CD4-positive, CD25-positive, alpha-beta regulatory T cell (primary cell): ENCODE measurements at regions not wholly inside any gene's neighbourhood (a gene's known extent, or its start where the extent isn't known, plus 50 kb on each side); places are given as distances from the start of the nearest gene placed in this dataset.
"Not testable (repeated sequence)": the region's sequence is repeated elsewhere in the genome, so short reads cannot be mapped to it uniquely, and the experiment has no call there.

Source experiments
- ATAC-seq, 2 donors: fragments of 150-1000 bp; cut with Tn5 transposase; one replicate each; pipeline ENCODE4 v1.10.0; 2021; ENCODE audit warnings: low read depth in 2 of 2, moderate number of reproducible peaks in 2 of 2, moderate library complexity in 1 of 2
- DNase-seq, 3 donors: peaks; one replicate each; pipeline versions ENCODE4 v3.0.0 to v3.0.0-alpha.2; 2012 to 2022; ENCODE audit warnings: mixed read lengths in 1 of 3
- H3K27ac ChIP-seq: one replicate; pipeline ENCODE4 v1.7.0; 2013; ENCODE audit warnings: mild to moderate bottlenecking, low read length; ENCODE audit not compliant: insufficient read depth, poor library complexity, severe bottlenecking
- H3K27me3 ChIP-seq: one replicate; pipeline ENCODE4 v1.7.0; 2013; ENCODE audit warnings: low read length; ENCODE audit not compliant: control insufficient read depth, insufficient read depth
- H3K36me3 ChIP-seq: one replicate; pipeline ENCODE4 v1.7.0; 2013; ENCODE audit warnings: mild to moderate bottlenecking, low read length, moderate library complexity; ENCODE audit not compliant: control insufficient read depth, insufficient read depth
- H3K4me1 ChIP-seq: 2 replicates; pipeline ENCODE4 v1.7.0; 2013; ENCODE audit warnings: mild to moderate bottlenecking, low read length; ENCODE audit not compliant: insufficient read depth, control insufficient read depth, poor library complexity, severe bottlenecking
- H3K4me3 ChIP-seq: one replicate; pipeline ENCODE4 v1.7.0; 2013; ENCODE audit warnings: low read depth, mild to moderate bottlenecking, low read length, moderate library complexity
- H3K9me3 ChIP-seq, 2 experiments: 1 replicate in 1 of 2; 2 replicates in 1 of 2; pipeline ENCODE4 v1.7.0; 2013; ENCODE audit warnings: low read length in 2 of 2, mild to moderate bottlenecking in 1 of 2, moderate library complexity in 1 of 2; ENCODE audit not compliant: control insufficient read depth in 2 of 2
- H3K27ac Mint-ChIP-seq, 3 donors: one replicate each; pipeline ENCODE4 v1.8.0; 2020 to 2022; ENCODE audit warnings: mild to moderate bottlenecking in 3 of 3, mixed read lengths in 3 of 3, moderate library complexity in 2 of 3
- H3K27me3 Mint-ChIP-seq: one replicate; pipeline ENCODE4 v1.8.0; 2022; ENCODE audit warnings: mild to moderate bottlenecking, mixed read lengths
- H3K36me3 Mint-ChIP-seq: one replicate; pipeline ENCODE4 v1.8.0; 2020; ENCODE audit warnings: mixed read lengths
- H3K4me1 Mint-ChIP-seq, 4 donors: one replicate each; pipeline ENCODE4 v1.8.0; 2020 to 2022; ENCODE audit warnings: mixed read lengths in 4 of 4, mild to moderate bottlenecking in 1 of 4
- H3K4me3 Mint-ChIP-seq, 4 donors: one replicate each; pipeline ENCODE4 v1.8.0; 2020 to 2022; ENCODE audit warnings: mild to moderate bottlenecking in 4 of 4, mixed read lengths in 4 of 4, moderate library complexity in 3 of 4
- H3K9me3 Mint-ChIP-seq, 7 donors: one replicate each; pipeline ENCODE4 v1.8.0; 2020 to 2022; ENCODE audit warnings: mixed read lengths in 7 of 7, mild to moderate bottlenecking in 3 of 7, moderate library complexity in 2 of 7

DNA sequence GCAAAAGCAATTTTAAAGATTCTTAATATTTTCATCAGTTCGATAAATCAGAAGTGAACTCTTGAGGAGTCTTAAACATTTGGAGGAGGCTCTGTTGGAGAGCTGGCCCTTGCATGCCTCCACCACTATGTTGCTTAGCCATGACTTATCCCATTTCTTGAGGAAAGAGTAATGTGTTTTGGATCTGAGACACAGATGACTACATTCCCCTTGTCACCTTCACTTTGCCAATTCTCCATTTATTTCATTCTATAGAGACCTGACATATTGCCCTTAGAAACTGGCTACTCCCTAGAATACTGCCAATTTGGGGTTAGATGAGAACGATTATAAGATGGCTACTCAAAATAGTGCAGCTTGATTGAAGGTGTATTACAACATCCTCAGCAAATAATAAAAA is 157.4 kb upstream of the TMEM260 start:
- H3K27me3 Mint-ChIP-seq = no peaks in the 10 kb centered on the region
- no peaks in the 10 kb centered on the region for H3K9me3 Mint-ChIP-seq
- no peaks in the 10 kb centered on the region for H3K36me3 ChIP-seq
- peak overlapping the region in 1 of 4 donors; percentile 12 for H3K4me3 Mint-ChIP-seq
- no peaks in the 10 kb centered on the region for H3K27me3 ChIP-seq
- no peak overlapping the region for H3K27ac Mint-ChIP-seq
- no peaks in the 10 kb centered on the region for H3K4me1 ChIP-seq
- no peak overlapping the region for H3K4me3 ChIP-seq
- H3K9me3 ChIP-seq = no peaks in the 10 kb centered on the region
- H3K36me3 Mint-ChIP-seq = no peaks in the 10 kb centered on the region
- no peaks in the 10 kb centered on the region for H3K4me1 Mint-ChIP-seq
- H3K27ac ChIP-seq = no peak overlapping the region
- DNase-seq = no peak
- ATAC-seq = no peak

DNA sequence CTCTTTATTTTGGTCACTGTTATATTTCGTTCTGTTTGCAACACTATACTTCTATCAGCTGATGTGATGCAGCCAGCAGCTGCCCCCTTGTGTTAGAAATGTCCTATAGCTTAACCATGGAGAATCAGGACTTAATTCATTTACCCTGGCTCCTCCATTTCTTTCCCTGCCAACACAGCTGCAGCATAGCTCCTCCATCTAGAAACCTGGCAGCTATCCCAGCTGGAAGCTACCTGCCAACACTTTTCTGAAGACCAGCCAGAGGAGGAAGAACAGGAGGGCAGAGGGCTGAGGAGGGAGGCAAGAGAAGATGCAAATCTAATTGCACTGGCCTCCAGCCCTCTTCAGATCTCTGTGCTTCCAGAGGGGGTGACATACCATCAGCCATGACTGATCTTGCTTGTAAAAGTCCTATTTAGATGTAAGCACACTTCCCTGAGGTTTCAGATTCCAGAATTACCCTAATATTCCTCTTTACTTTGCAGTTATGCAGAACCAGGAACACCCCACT is 156.8 kb upstream of the TMEM260 start:
- H3K27me3 Mint-ChIP-seq = no peaks in the 10 kb centered on the region
- H3K4me1 Mint-ChIP-seq = no peaks in the 10 kb centered on the region
- Histone ChIP-seq H3K4me1 (no peaks in the 10 kb centered on the region), H3K27me3 (no peaks in the 10 kb centered on the region), H3K27ac (no peak overlapping the region), H3K36me3 (no peaks in the 10 kb centered on the region), H3K4me3 (no peak overlapping the region), H3K9me3 (no peaks in the 10 kb centered on the region)
- peak overlapping the region in 1 of 4 donors; percentile 12 for H3K4me3 Mint-ChIP-seq
- H3K27ac Mint-ChIP-seq = peak overlapping the region in 1 of 3 donors; percentile 11
- no peak for ATAC-seq
- DNase-seq = peak in 2 of 3 donors; percentile 21 to 28
- no peaks in the 10 kb centered on the region for H3K36me3 Mint-ChIP-seq
- no peaks in the 10 kb centered on the region for H3K9me3 Mint-ChIP-seq

DNA sequence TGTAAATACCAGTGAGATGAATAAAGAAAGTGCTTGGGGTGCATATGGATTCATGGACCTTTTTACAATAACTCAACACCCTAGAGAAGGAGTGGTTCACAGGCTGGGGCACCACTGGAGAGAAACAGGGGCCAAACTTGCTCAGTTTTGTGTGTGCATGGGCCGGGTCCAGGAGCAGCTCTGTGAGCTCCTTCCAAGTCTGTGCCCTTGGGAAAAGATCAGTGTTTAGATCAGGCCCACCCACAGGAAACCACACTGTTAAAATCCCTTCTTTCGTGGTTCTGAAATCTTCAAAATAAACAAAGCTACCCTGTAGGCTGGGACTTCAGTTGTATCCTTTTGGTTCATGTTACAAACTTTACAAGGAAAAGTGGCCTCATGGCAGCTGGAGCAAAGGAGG is 156.1 kb upstream of the TMEM260 start:
- Mint-ChIP-seq H3K4me3 (no peak overlapping the region), H3K36me3 (no peaks in the 10 kb centered on the region), H3K27ac (no peak overlapping the region), H3K4me1 (no peaks in the 10 kb centered on the region), H3K9me3 (no peaks in the 10 kb centered on the region), H3K27me3 (no peaks in the 10 kb centered on the region)
- no peaks in the 10 kb centered on the region for H3K4me1 ChIP-seq
- ATAC-seq = no peak
- H3K27me3 ChIP-seq = no peaks in the 10 kb centered on the region
- H3K4me3 ChIP-seq = no peak overlapping the region
- H3K9me3 ChIP-seq = no peaks in the 10 kb centered on the region
- no peaks in the 10 kb centered on the region for H3K36me3 ChIP-seq
- H3K27ac ChIP-seq = no peak overlapping the region
- no peak for DNase-seq

DNA sequence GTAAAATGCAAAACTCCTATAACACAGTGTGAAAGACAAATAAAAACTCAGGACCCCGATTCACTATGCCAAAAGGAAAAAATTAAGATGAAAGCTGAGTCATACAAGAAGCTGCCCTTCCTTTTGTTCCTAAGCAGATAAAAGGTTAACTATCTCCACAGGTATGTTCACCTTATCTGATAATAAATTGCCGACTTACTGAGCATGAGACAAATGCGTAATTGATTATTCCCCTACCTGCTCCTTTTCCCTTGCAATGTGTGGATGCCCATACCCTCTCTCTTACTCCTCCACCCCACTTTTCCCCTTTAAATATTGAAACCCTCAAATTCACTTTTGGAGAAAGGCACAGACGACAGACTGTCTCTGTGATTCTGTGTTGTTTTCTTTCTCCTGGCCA is 148.6 kb upstream of the TMEM260 start:
- H3K27me3 Mint-ChIP-seq = no peaks in the 10 kb centered on the region
- ATAC-seq = no peak
- H3K9me3 Mint-ChIP-seq = peaks cover 0 to 2% (median 0%) of the 10 kb centered on the region in 7 donors
- H3K27ac Mint-ChIP-seq = no peak overlapping the region
- H3K4me1 Mint-ChIP-seq = no peaks in the 10 kb centered on the region
- H3K36me3 ChIP-seq = no peaks in the 10 kb centered on the region
- H3K4me1 ChIP-seq = no peaks in the 10 kb centered on the region
- H3K9me3 ChIP-seq = no peaks in the 10 kb centered on the region
- no peak overlapping the region for H3K27ac ChIP-seq
- DNase-seq = no peak
- H3K4me3 ChIP-seq = no peak overlapping the region
- H3K36me3 Mint-ChIP-seq = no peaks in the 10 kb centered on the region
- no peak overlapping the region for H3K4me3 Mint-ChIP-seq
- H3K27me3 ChIP-seq = no peaks in the 10 kb centered on the region

DNA sequence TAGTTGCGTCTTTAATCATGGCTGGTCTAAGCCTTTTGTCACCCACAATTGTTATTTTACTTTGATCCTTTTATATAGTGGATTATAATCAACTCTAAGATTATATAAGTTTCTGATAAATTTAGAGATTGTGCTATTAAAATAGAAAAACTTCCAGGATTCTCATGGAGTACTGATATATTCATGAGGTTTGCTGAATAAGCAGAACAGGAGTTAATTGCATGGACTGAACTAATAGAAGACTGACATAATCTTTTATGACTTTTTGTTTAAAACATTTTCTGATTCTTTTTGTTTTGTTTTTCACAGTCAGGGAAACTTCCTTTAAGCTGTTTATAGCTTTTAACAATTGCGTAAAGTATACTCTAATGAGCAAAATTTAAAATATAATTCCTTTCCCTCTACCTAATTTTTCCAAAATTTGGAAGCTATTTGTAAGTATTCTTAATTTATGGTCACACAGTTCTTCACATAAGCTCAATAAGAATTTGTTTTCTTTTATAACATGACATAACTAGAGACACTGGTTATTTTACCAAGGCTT is 129.9 kb upstream of the TMEM260 start:
- H3K27ac Mint-ChIP-seq = peak overlapping the region in 1 of 3 donors; percentile 38
- H3K36me3 Mint-ChIP-seq = no peaks in the 10 kb centered on the region
- no peak overlapping the region for H3K4me3 Mint-ChIP-seq
- H3K27me3 Mint-ChIP-seq = no peaks in the 10 kb centered on the region
- ATAC-seq (no peak), DNase-seq (no peak)
- no peaks in the 10 kb centered on the region for H3K36me3 ChIP-seq
- H3K4me1 Mint-ChIP-seq = peaks cover 0 to 2% (median 0%) of the 10 kb centered on the region in 4 donors
- H3K27me3 ChIP-seq = no peaks in the 10 kb centered on the region
- no peaks in the 10 kb centered on the region for H3K9me3 ChIP-seq
- H3K27ac ChIP-seq = no peak overlapping the region
- H3K4me1 ChIP-seq = no peaks in the 10 kb centered on the region
- H3K4me3 ChIP-seq = no peak overlapping the region
- H3K9me3 Mint-ChIP-seq = peaks cover 0 to 13% (median 0%) of the 10 kb centered on the region in 7 donors

DNA sequence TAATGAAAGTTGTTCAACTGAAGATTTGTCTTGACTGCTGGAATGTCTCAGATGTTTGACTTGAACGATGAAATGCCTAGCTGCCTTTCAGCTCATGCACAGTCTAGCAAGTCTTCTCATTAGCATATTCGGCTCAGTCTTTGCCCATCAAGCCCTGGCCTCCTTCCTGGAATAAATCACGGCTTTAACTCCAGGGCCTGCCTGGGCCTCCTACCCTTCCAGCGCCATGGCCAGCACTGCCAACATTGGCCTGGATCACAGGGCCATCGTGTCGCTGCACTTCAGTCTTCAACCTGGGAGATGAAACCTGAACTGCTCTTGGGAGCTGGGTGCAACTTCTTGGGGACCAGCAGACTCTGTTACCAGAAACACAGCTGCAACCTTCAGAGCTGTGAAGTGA is 126.7 kb upstream of the TMEM260 start:
- Histone ChIP-seq H3K4me3 (no peak overlapping the region), H3K36me3 (no peaks in the 10 kb centered on the region), H3K27ac (no peak overlapping the region), H3K4me1 (no peaks in the 10 kb centered on the region), H3K27me3 (no peaks in the 10 kb centered on the region), H3K9me3 (no peaks in the 10 kb centered on the region)
- DNase-seq (no peak), ATAC-seq (no peak)
- H3K36me3 Mint-ChIP-seq = no peaks in the 10 kb centered on the region
- H3K27ac Mint-ChIP-seq = no peak overlapping the region
- peaks cover 0 to 10% (median 2%) of the 10 kb centered on the region in 7 donors for H3K9me3 Mint-ChIP-seq
- no peaks in the 10 kb centered on the region for H3K4me1 Mint-ChIP-seq
- H3K27me3 Mint-ChIP-seq = peaks cover 7% of the 10 kb centered on the region
- no peak overlapping the region for H3K4me3 Mint-ChIP-seq

DNA sequence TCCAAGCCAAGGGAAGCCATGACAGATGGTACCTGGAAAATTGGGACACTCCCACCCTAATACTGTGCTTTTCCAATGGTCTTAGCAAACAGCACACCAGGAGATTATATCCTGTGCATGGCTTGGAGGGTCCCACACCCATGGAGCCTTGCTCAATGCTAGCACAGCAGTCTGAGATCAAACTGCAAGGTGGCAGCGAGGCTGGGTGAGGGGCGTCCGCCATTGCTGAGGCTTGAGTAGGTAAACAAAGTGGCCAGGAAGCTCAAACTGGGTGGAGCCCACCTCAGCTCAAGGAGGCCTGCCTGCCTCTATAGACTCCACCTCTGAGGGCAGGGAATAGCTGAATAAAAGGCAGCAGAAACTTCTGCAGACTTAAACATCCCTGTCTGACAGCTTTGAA is 124.9 kb upstream of the TMEM260 start:
- not testable (repeated sequence) for H3K4me1 ChIP-seq, H3K9me3 Mint-ChIP-seq, H3K4me3 ChIP-seq, H3K36me3 ChIP-seq, H3K27ac ChIP-seq, H3K27ac Mint-ChIP-seq, H3K9me3 ChIP-seq, H3K36me3 Mint-ChIP-seq, H3K4me1 Mint-ChIP-seq, ATAC-seq, H3K27me3 Mint-ChIP-seq, DNase-seq, H3K27me3 ChIP-seq, H3K4me3 Mint-ChIP-seq

DNA sequence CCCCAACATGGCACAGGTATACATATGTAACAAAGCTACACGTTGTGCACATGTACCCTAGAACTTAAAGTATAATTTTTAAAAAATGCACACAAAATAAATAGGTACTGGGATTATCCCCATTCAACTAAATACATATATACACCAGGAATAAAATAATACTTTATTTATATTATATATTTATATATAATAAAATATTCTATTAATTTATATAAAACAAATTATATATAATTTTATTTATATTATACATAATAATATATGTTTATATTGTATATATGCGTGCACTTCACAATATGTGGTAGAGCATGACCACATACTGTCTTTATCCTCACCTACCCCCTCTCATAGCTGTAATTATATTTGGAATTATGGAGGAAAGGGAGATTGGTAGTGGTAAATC is 119.1 kb upstream of the TMEM260 start:
- peaks cover 0 to 6% (median 1%) of the 10 kb centered on the region in 7 donors for H3K9me3 Mint-ChIP-seq

More for the DNA sequence above, 119.1 kb upstream of the TMEM260 start:
- Mint-ChIP-seq H3K27me3 (peaks cover 30% of the 10 kb centered on the region), H3K4me3 (no peak overlapping the region), H3K36me3 (no peaks in the 10 kb centered on the region), H3K4me1 (no peaks in the 10 kb centered on the region), H3K27ac (no peak overlapping the region)
- DNase-seq = no peak
- H3K27me3 ChIP-seq = no peaks in the 10 kb centered on the region
- ATAC-seq = no peak
- H3K36me3 ChIP-seq = no peaks in the 10 kb centered on the region
- H3K4me1 ChIP-seq = no peaks in the 10 kb centered on the region
- H3K4me3 ChIP-seq = no peak overlapping the region
- no peaks in the 10 kb centered on the region for H3K9me3 ChIP-seq
- no peak overlapping the region for H3K27ac ChIP-seq
